EL (cell line): ENCODE measurements at regions not wholly inside any gene's neighbourhood (a gene's known extent, or its start where the extent isn't known, plus 50 kb on each side); places are given as distances from the start of the nearest gene placed in this dataset.

Experiments
- DNase-seq: peaks from one replicate; pipeline ENCODE4 v3.0.0-alpha.2; 2016

DNA sequence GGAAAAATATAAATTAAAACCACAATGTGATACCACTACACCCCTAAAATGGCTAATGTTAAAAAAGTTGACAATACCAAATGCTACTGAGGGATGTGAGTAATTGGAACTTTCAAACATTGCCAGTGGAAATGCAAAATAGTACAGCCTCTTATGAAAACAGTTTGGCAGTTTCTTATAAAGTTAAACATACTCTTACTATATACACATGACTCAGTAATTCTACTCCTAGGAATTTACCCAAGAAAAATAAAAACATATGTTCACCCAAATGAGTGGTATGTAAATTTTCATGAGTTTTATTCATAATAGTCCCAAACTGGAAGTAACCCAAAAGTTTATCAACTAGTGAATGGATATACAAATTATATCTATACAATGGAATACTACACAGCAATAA lies 228.0 kb downstream of the CYP26B1 start:
- DNase-seq, result peak; percentile 36

DNA sequence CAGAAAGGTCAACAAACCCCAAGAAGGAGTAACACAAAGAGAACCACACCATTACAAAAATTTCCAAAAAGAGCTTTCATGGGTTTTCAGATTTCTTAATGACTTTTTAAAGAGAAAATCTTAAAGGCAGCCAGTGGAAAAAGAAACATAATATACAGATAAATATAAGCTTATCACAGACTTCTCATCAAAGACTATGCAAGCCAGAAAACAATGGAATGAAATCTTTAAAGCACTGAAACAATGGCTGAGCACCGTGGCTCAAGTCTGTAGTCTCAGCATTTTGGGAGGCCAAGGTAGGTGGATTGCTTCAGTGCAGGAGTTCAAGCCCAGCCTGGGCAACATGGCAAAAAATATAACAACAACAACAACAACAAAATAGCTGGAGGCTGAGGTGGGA lies 237.4 kb downstream of the CYP26B1 start:
- no peak for DNase-seq

DNA sequence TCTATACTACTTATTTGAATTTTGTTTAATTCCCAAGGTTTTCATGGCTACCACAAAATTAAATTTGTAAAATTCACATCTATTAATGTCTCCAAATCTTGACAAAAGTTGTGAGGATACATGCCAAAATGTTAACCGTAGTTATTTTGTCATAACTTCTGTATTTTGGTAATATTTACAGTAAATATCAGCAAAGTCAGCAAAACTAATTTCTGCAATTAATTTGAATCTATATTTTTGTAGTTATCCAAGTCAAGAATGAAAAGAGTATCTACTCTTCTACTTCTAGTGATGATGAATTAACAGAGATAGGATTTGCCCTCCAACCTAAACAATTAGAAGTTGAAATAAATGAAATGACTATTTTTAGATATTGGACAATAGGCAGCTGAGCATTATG lies 238.9 kb downstream of the CYP26B1 start:
- DNase-seq, result no peak

- DNase-seq, result no peak
Observed at GRCh38 chr2:71907503-71907902, 240.2 kb downstream of the CYP26B1 start.

DNA sequence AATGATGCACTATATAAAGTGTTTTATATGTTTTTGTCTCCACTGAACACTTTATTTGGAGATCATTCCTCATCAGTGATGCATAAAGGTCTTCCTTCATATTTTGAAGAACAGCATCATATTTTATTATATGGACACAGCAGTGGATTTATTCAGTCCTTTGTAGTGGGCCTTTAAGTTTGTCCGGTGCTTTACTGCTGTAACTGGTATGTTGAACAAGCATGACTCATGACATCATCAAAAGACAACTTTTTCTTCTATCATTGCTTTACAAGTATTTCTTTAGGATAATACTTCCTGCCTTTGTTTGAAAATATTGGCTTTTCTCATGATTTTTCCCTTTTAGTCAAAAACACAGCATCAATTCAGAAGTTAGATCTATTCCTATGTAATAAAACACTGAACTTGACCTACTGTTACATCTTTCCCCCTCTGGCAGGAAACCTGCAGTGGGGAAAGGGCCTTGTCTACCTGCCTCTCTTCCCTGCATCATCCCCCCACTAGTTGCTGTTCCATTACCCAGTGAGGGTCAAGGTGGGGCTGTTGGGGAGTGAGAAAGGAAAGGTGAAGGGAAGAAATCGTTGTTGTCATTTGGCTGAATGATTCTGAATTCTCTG lies 241.2 kb downstream of the CYP26B1 start:
- no peak for DNase-seq

- peak; percentile 64 for DNase-seq
Observed at GRCh38 chr2:71905205-71905604, 242.5 kb downstream of the CYP26B1 start.

DNA sequence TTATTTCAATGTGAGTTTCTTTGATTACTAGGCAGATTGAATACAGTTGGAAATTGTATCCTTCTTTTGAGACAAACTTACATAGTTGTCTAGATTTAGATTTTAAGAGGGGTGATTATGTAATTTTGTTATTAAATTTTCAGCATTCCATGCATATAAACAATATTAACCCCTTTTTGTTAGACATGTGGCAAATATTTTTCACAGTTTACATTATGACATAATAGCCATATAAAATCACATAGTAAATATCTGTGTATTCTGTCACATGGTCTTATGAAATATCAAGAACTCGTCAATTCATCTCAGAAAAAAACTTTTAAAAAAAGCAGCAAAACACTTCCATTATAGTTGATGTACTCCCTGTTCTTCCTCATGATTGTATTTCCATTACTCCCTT lies 243.8 kb downstream of the CYP26B1 start:
- DNase-seq, result no peak

- DNase-seq, result peak; percentile 88
Observed at GRCh38 chr2:71901466-71901865, 246.2 kb downstream of the CYP26B1 start.

GRCh38 chr2:71898851-71899681 lies 248.6 kb downstream of the CYP26B1 start:
- DNase-seq, result no peak

GRCh38 chr2:71898375-71898774 lies 249.3 kb downstream of the CYP26B1 start:
- no peak for DNase-seq

- DNase-seq, result no peak
Observed at GRCh38 chr2:71897836-71898235, 249.8 kb downstream of the CYP26B1 start.

- DNase-seq, result no peak
Observed at GRCh38 chr2:71897137-71897480, 250.6 kb downstream of the CYP26B1 start.

DNA sequence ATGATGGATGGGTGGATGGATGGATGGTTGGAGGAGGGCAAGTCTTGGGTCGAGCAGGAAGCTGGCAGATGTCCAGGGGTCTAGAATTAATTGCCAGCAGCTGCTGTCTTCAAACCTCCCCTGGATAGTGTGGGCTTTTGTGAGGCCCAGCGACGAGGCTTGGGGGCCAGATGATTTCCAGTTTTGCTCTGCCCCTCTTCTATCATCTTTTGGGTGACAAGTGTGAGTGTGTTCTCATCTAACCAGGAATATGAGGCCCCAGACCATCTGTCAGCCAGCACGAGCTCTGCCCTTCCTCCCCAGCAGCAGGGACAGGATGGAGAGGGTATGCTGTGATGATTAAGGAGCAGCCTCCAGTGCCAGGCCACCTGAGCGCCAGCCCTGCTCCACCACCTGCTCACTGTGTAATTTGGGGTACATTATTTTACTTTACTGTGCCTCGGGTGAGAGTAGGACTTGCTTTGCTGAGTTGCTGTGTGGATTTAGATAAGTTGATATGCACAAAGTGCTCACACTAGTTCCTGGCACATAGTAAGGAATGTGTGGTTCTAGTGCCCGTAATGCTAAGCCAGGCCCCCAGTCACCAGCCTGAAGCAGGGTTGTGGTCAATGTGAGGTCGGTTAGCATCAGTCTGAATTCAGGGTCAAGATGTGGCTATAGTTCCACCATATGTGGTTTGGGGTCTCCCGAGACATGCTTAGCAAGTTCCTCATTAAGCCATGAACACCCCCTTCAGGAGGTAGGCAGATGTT lies 251.1 kb downstream of the CYP26B1 start:
- no peak for DNase-seq

GRCh38 chr2:71895320-71896161 lies 252.1 kb downstream of the CYP26B1 start:
- DNase-seq, result no peak

DNA sequence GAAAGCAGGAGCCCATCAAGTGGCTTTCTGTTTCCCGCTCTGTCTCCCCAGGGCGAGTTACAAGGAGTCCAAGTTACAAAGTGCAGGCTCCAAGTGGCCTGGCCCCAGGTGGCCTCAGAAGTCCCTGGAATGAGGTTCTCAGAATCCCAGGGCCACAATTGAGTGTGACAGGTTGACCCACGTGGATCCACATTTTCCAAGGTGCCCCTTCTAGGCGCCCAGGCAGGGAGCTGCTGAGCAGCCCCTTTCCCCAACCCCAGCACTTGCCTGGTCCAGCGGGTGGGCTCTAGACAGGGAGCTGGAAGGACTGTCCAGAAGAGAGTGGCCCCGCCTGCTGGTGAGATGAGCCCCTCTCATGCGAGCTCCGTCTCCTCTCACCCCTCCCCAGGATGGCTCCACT lies 253.4 kb downstream of the CYP26B1 start:
- no peak for DNase-seq

DNA sequence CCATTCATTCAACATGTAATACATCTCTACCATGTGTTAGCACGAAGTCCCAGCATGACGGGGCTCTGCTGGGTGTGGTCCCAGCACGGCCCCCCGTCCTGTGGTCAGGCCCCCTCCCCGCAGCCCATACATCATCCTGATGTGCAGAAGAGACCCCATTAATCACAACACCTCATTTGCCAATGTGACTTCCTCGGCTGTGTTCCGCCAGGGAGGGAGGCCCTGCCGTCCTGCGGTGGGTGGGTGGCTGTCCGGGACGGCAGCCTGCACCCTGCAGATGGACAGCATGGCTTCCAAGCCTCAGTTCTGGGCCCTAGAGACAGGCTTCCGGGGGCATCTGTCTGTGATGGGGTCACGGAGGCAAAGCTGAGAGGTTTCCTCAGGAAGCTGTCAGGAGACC lies 254.0 kb downstream of the CYP26B1 start:
- no peak for DNase-seq

GRCh38 chr2:71892896-71893295 lies 254.8 kb downstream of the CYP26B1 start:
- no peak for DNase-seq

DNA sequence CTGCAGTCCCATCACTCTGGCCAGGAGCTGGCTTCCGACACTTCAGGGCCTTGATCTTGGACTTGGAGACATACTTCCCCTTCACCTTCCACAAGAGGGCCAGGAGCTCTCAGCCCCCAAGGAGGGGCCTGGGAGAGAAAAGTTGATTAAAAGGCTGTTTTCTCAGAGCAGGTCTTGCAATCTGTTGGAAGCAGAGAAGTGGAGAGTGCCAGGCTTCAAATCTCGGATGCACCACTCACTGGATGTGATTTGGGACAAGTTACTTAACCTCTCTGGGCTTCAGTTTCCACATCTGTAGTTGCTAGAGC lies 255.3 kb downstream of the CYP26B1 start:
- DNase-seq, result no peak

- no peak for DNase-seq
Observed at GRCh38 chr2:71891719-71892422, 255.8 kb downstream of the CYP26B1 start.

DNA sequence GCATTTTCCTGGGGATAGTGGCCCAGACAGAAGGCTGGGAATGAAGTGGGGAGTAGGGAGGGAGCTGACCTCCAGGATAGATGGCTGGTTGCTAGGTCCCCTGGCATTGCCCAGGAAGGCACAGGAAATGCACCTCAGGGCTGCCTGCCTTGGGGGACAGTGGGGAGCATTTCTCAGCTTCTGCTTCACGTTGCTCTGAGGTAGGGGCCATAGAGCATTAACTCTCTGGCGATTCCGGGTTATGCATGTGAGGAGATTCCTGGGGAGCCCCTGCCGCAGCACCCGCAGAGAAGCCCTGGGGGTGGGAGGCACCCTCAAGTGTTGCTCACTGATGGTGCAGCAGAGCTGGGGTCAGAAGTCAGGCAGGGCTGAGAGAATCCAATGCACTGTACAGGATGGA lies 256.5 kb downstream of the CYP26B1 start:
- DNase-seq, result no peak

DNA sequence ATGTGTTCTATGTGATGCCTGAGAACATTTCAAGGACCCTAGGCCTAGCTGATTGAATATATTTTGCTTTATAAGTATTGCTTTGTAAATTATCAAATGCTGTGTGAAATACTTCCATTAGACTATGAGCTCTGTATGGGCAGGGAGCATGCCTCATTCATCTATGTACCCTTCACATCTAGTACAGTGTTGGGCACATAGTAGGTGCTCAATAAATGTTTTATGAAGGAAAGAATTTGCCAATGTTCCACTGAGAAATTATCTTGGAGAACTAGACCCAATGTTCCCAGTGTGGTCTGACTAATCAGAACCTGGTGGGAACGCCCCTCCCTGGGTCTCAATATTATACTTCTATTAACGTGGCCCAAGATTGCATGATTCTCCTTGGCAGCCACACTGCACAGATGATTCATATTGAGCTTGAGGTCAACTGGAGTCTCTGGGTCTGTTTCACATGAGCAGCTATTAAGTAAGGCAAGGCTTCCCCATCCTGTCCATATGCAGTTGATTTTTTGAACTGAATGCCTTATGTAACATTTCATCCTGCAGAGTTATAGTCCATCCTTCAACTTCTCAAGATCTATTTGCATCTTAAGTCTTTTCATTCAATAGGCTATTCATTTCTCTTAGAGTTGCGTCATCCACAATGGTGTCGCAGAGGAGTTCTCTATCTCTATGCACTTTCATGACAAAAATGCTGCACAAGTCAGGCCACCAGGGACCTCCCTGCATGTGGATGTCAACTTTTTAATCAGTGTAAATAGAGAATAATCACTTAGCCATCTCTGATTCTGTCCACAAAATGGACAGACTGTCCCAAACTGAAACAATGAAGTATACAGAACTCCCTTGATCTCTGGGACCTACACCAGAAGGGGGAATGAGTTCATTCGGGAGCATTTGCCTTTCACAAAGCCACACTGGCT lies 257.6 kb downstream of the CYP26B1 start:
- DNase-seq, result peak; percentile 80
